ENCODE measurements at regions not wholly inside any gene's neighbourhood (a gene's known extent, or its start where the extent isn't known, plus 50 kb on each side); places are given as distances from the start of the nearest gene placed in this dataset.

- TF ChIP-seq ZNF674 (CRISPR knock-in tag; IDR thresholded peaks at IDR 0.05; ENCODE audit: low read depth) (no peak), SRSF1 (optimal IDR thresholded peaks at IDR 0.05; ENCODE audit: low read depth, low read length) (no peak), ZNF317 (CRISPR knock-in tag; IDR thresholded peaks at IDR 0.05) (no peak), GZF1 (CRISPR knock-in tag; IDR thresholded peaks at IDR 0.05) (no peak), BRCA1 (CRISPR knock-in tag; IDR thresholded peaks at IDR 0.05) (no peak), PCBP1 (IDR thresholded peaks at IDR 0.05; ENCODE audit: borderline replicate concordance, low read depth, low read length) (no peak), ATF3 (CRISPR knock-in tag; IDR thresholded peaks at IDR 0.05) (no peak), GTF2F1 (IDR thresholded peaks at IDR 0.05; ENCODE audit: low read length) (no peak), KDM5A (IDR thresholded peaks at IDR 0.05; ENCODE audit: borderline replicate concordance, low read length) (no peak), ZNF558 (CRISPR knock-in tag; IDR thresholded peaks at IDR 0.05; ENCODE audit: borderline replicate concordance) (no peak), ZSCAN29 (CRISPR knock-in tag; conservative IDR thresholded peaks at IDR 0.05) (no peak), KDM5B (CRISPR knock-in tag; IDR thresholded peaks at IDR 0.05; ENCODE audit: borderline replicate concordance) (no peak), AHDC1 (CRISPR knock-in tag; IDR thresholded peaks at IDR 0.05; ENCODE audit: borderline replicate concordance) (no peak), ZNF788 (CRISPR knock-in tag; IDR thresholded peaks at IDR 0.05; ENCODE audit: borderline replicate concordance) (no peak), ZNF850 (CRISPR knock-in tag; conservative IDR thresholded peaks at IDR 0.05) (no peak)
- TF ChIP-seq, protein P1, sequence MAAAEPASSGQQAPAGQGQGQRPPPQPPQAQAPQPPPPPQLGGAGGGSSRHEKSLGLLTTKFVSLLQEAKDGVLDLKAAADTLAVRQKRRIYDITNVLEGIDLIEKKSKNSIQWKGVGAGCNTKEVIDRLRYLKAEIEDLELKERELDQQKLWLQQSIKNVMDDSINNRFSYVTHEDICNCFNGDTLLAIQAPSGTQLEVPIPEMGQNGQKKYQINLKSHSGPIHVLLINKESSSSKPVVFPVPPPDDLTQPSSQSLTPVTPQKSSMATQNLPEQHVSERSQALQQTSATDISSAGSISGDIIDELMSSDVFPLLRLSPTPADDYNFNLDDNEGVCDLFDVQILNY (CRISPR knock-in tag; conservative IDR thresholded peaks at IDR 0.05) = no peak
- Histone ChIP-seq H3K79me2 (ENCODE audit: insufficient read depth, low read length) (no peaks in the 10 kb centered on the region), H3K4me3 (replicated peaks in 1 of 3; ENCODE audit: insufficient read depth in 1 of 3, low read depth in 2 of 3, low read length in 3 of 3) (no peak overlapping the region), H3K4me2 (ENCODE audit: low read depth, low read length) (no peak overlapping the region), H4K20me1 (ENCODE audit: insufficient read depth, low read length) (no peaks in the 10 kb centered on the region), H2AFZ (ENCODE audit: low read length) (no peak overlapping the region), H3K36me3 (replicated peaks in 1 of 2; ENCODE audit: control insufficient read depth in 1 of 2, insufficient read depth in 2 of 2, low read length in 2 of 2) (no peaks in the 10 kb centered on the region), H3K27me3 (ENCODE audit: control insufficient read depth in 1 of 2, insufficient read depth in 2 of 2, low read length in 2 of 2) (no peaks in the 10 kb centered on the region), H3K9ac (ENCODE audit: insufficient read depth, low read depth, low read length) (no peak overlapping the region), H3K27ac (ENCODE audit: extremely low read length, insufficient read depth, low read length) (no peak overlapping the region), H3K9me3 (ENCODE audit: low read length) (no peaks in the 10 kb centered on the region), H3K4me1 (ENCODE audit: insufficient read depth, low read length) (no peaks in the 10 kb centered on the region)
- CTCF ChIA-PET (ENCODE audit: low intra/inter-chr PET ratio, low total read pairs) = no interaction called here
- in situ Hi-C loops (cut with HindIII; ENCODE audit: extremely low pct_ligation_motif_present, low pct_unique_long_range_greater_than_20kb) = no loop called here
- intact Hi-C loops (cut with micrococcal nuclease; ENCODE audit: unreplicated experiment) = no loop called here
- POLR2A ChIA-PET = no interaction called here
- 46% methylated on average over 2 of the region's 2 CpGs for WGBS (ENCODE audit: low lambda C conversion rate)
- no peak for ATAC-seq
- no TSS peak for BruUV-seq (replicated peaks)
- FAIRE-seq = no peak
- DNase-seq (ENCODE audit: low spot score) = no peak
Observed at GRCh38 chr4:181671672-181672071, 571.5 kb upstream of the TENM3 start.

Measured in HepG2 (cell line).